HepG2 (cell line): ENCODE measurements at regions not wholly inside any gene's neighbourhood (a gene's known extent, or its start where the extent isn't known, plus 50 kb on each side); places are given as distances from the start of the nearest gene placed in this dataset.

Source experiments
- ATAC-seq: fragments of 200-7000 bp; cut with Tn5 transposase; 3 replicates; pipeline ENCODE4 v1.9.1; 2020; ENCODE audit warnings: mild to moderate bottlenecking, moderate library complexity
- BruUV-seq: library from RNA; stranded (reverse); fragments of 400-500 nt; replicated peaks from 2 replicates; lab custom pipeline; 2021; lab: Mats Ljungman, UMichigan
- CTCF ChIA-PET: fragments of 300-600 bp; formaldehyde crosslinking; extraction: SDS; loops from one replicate; lab custom pipeline; 2021; ENCODE audit warnings: low total read pairs, inconsistent platforms, low intra/inter-chr PET ratio; lab: Yijun Ruan, JAX
- POLR2A ChIA-PET: fragments of 350-600 bp; sonication (Branson Sonifier 250); formaldehyde crosslinking; loops from one replicate; lab custom pipeline; 2020; ENCODE audit warnings: antibody characterized with exemption, inconsistent platforms; lab: Yijun Ruan, JAX
- DNase-seq: peaks from one replicate; pipeline ENCODE4 v3.0.0-alpha.2; 2015; ENCODE audit warnings: low spot score
- FAIRE-seq: peaks from 3 replicates; lab custom pipeline; 2011; peaks lifted over from hg19 to GRCh38; lab: Jason Lieb, UNC
- H2AFZ ChIP-seq: one replicate; pipeline ENCODE4 v1.6.1; 2011; ENCODE audit warnings: low read length, inconsistent platforms
- H3K27ac ChIP-seq: fragments of 300-600 bp; 3 replicates; pipeline ENCODE4 v1.8.0; 2011; ENCODE audit warnings: mixed run types, mild to moderate bottlenecking, mixed read lengths, low read length, inconsistent platforms; ENCODE audit not compliant: insufficient read depth; ENCODE audit errors: extremely low read length
- H3K27me3 ChIP-seq, 2 experiments: fragments of 200-600 bp in 1 of 2; 2 replicates in 1 of 2; 3 replicates in 1 of 2; pipeline versions ENCODE4 v1.6.0 to v1.8.0; 2011; ENCODE audit warnings: low read length in 2 of 2, mild to moderate bottlenecking in 2 of 2, moderate library complexity in 2 of 2, inconsistent platforms in 1 of 2; ENCODE audit not compliant: insufficient read depth in 2 of 2, control insufficient read depth in 1 of 2
- H3K36me3 ChIP-seq, 2 experiments: fragments of 200-600 bp in 1 of 2; replicated peaks in 1 of 2; 2 replicates in 1 of 2; 3 replicates in 1 of 2; pipeline versions ENCODE4 v1.5.1 to v1.8.0; 2011; ENCODE audit warnings: low read length in 2 of 2, inconsistent platforms in 1 of 2; ENCODE audit not compliant: insufficient read depth in 2 of 2, control insufficient read depth in 1 of 2
- H3K4me1 ChIP-seq: 2 replicates; pipeline ENCODE4 v1.5.1; 2012; ENCODE audit warnings: low read length, inconsistent platforms; ENCODE audit not compliant: insufficient read depth
- H3K4me2 ChIP-seq: 2 replicates; pipeline ENCODE4 v1.6.0; 2011; ENCODE audit warnings: low read depth, low read length, inconsistent platforms
- H3K4me3 ChIP-seq, 3 experiments: fragments of 200-600 bp in 1 of 3; sonication (generic), shearing (Covaris generic) in 1 of 3; replicated peaks in 1 of 3; 2 replicates each; pipeline ENCODE4 v1.5.1; 2011 to 2016; ENCODE audit warnings: low read length in 3 of 3, inconsistent platforms in 2 of 3, low read depth in 2 of 3, mild to moderate bottlenecking in 2 of 3, control low read depth in 1 of 3, mixed read lengths in 1 of 3; ENCODE audit not compliant: insufficient read depth in 1 of 3
- H3K79me2 ChIP-seq: one replicate; pipeline ENCODE4 v1.6.1; 2011; ENCODE audit warnings: low read length, inconsistent platforms; ENCODE audit not compliant: insufficient read depth
- H3K9ac ChIP-seq: 2 replicates; pipeline ENCODE4 v1.6.0; 2011; ENCODE audit warnings: mild to moderate bottlenecking, low read depth, low read length, inconsistent platforms; ENCODE audit not compliant: insufficient read depth
- H3K9me3 ChIP-seq: 2 replicates; pipeline ENCODE4 v1.5.1; 2012; ENCODE audit warnings: mild to moderate bottlenecking, low read length
- H4K20me1 ChIP-seq: 2 replicates; pipeline ENCODE4 v1.6.0; 2011; ENCODE audit warnings: inconsistent platforms, mild to moderate bottlenecking, low read length, moderate library complexity; ENCODE audit not compliant: insufficient read depth
- CREB3 ChIP-seq: sonication (generic); formaldehyde crosslinking; IDR thresholded peaks from 2 replicates; pipeline ENCODE4 v1.5.0; 2020; ENCODE audit warnings: missing genetic modification reagents
- FOXA3 ChIP-seq: IDR thresholded peaks from 2 replicates; pipeline ENCODE4 v1.6.1; 2016; ENCODE audit warnings: missing genetic modification reagents, missing compliant biosample characterization
- GATA4 ChIP-seq: sonication (generic); IDR thresholded peaks from 2 replicates; pipeline ENCODE4 v1.6.1; 2016; ENCODE audit warnings: antibody characterized with exemption, low read depth, borderline replicate concordance
- IKZF1 ChIP-seq: fragments of 450-650 bp; IDR thresholded peaks from 2 replicates; pipeline ENCODE4 v1.7.1; 2016
- KLF11 ChIP-seq: IDR thresholded peaks from 2 replicates; pipeline ENCODE4 v1.6.1; 2016; ENCODE audit warnings: missing compliant biosample characterization
- SRSF4 ChIP-seq: fragments of 200-400 bp; formaldehyde crosslinking; IDR thresholded peaks from one replicate; pipeline ENCODE4 v1.6.1; 2018; ENCODE audit warnings: mild to moderate bottlenecking, low read depth, low read length, moderate library complexity; ENCODE audit not compliant: poor library complexity, severe bottlenecking
- ZBTB8A ChIP-seq: sonication (generic); formaldehyde crosslinking; IDR thresholded peaks from 2 replicates; pipeline ENCODE4 v1.4.0; 2020; ENCODE audit warnings: mild to moderate bottlenecking, low read depth, missing genetic modification reagents, borderline replicate concordance
- in situ Hi-C: cut with HindIII; loops from 2 replicates; pipeline ENCODE4 v1.10.0; 2017; ENCODE audit warnings: low pct_unique_long_range_greater_than_20kb; ENCODE audit not compliant: extremely low pct_ligation_motif_present
- intact Hi-C: fragments of 100-400 bp; cut with micrococcal nuclease; formaldehyde crosslinking; loops from one replicate; pipeline ENCODE4 v1.10.0; 2022; ENCODE audit not compliant: unreplicated experiment
- TF ChIP-seq, protein P1 (sequence below): IDR thresholded peaks from 2 replicates; pipeline ENCODE4 v1.6.1; 2012; ENCODE audit warnings: low read depth, low read length, improper control_type of control experiment
- TF ChIP-seq, protein P2 (sequence below): sonication (generic); formaldehyde crosslinking; IDR thresholded peaks from 2 replicates; pipeline ENCODE4 v1.5.0; 2020; ENCODE audit warnings: mild to moderate bottlenecking, missing genetic modification reagents, borderline replicate concordance
- TF ChIP-seq, protein P3 (sequence below): sonication (generic); formaldehyde crosslinking; IDR thresholded peaks from 2 replicates; pipeline ENCODE4 v1.4.0; 2020; ENCODE audit warnings: missing genetic modification reagents
- TF ChIP-seq, protein P4 (sequence below): sonication (generic); formaldehyde crosslinking; IDR thresholded peaks from 2 replicates; pipeline ENCODE4 v1.4.0; 2020; ENCODE audit warnings: mild to moderate bottlenecking, missing genetic modification reagents

DNA sequence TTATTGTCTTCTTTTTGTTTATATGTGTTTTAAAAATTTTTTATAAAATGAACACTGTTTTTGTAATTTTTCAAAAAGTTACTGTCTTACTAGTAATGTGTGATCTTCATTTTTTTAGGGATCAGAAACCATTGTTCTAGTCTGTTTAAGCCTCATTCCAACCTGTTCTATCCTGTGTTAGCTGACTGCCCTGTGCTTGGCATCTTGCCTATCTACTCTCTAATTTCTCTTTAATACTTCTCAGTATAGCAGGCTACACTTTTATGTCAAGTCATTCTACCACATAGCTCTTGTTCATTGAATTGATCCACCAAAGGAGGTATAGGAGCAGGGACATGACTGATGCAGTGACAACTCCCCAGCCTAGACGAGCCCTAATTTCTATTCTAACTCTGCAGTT lies 70.2 kb upstream of the PLS3 start (continued):
- TF ChIP-seq, protein P1, sequence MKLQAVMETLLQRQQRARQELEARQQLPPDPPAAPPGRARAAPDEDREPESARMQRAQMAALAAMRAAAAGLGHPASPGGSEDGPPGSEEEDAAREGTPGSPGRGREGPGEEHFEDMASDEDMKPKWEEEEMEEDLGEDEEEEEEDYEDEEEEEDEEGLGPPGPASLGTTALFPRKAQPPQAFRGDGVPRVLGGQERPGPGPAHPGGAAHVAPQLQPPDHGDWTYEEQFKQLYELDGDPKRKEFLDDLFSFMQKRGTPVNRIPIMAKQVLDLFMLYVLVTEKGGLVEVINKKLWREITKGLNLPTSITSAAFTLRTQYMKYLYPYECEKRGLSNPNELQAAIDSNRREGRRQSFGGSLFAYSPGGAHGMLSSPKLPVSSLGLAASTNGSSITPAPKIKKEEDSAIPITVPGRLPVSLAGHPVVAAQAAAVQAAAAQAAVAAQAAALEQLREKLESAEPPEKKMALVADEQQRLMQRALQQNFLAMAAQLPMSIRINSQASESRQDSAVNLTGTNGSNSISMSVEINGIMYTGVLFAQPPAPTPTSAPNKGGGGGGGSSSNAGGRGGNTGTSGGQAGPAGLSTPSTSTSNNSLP: no peak
- TF ChIP-seq ZBTB8A (CRISPR knock-in tag): no peak
- no peak for TF ChIP-seq KLF11 (CRISPR knock-in tag)
- TF ChIP-seq, protein P2, sequence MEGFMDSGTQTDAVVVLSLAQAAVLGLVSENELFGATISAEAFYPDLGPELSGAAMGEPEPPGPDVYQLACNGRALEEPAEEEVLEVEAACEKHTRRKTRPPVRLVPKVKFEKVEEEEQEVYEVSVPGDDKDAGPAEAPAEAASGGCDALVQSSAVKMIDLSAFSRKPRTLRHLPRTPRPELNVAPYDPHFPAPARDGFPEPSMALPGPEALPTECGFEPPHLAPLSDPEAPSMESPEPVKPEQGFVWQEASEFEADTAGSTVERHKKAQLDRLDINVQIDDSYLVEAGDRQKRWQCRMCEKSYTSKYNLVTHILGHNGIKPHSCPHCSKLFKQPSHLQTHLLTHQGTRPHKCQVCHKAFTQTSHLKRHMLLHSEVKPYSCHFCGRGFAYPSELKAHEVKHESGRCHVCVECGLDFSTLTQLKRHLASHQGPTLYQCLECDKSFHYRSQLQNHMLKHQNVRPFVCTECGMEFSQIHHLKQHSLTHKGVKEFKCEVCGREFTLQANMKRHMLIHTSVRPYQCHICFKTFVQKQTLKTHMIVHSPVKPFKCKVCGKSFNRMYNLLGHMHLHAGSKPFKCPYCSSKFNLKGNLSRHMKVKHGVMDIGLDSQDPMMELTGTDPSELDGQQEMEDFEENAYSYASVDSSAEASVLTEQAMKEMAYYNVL (CRISPR knock-in tag): no peak
- no peak for TF ChIP-seq SRSF4
- TF ChIP-seq IKZF1: no peak
- TF ChIP-seq FOXA3 (CRISPR knock-in tag): no peak
- TF ChIP-seq, protein P3, sequence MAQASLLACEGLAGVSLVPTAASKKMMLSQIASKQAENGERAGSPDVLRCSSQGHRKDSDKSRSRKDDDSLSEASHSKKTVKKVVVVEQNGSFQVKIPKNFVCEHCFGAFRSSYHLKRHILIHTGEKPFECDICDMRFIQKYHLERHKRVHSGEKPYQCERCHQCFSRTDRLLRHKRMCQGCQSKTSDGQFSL (CRISPR knock-in tag): no peak

GRCh38 chrX:115491766-115492165 lies 69.2 kb upstream of the PLS3 start:
- no peak for DNase-seq
- ChIA-PET POLR2A (no interaction called here), CTCF (no interaction called here)
- intact Hi-C loops (loop anchor here (5.0 to 10.0 kb wide), 2 partner anchors 97 to 474 kb away; partner anchors contain the start of gene IL13RA2), in situ Hi-C loops (no loop called here)
- H3K4me3 ChIP-seq: no peak overlapping the region
- no peak for FAIRE-seq
- H3K4me1 ChIP-seq: no peaks in the 10 kb centered on the region
- H3K9ac ChIP-seq: no peak overlapping the region
- no peaks in the 10 kb centered on the region for H4K20me1 ChIP-seq
- no TSS peak for BruUV-seq
- no peaks in the 10 kb centered on the region for H3K79me2 ChIP-seq
- no peaks in the 10 kb centered on the region for H3K9me3 ChIP-seq
- no peaks in the 10 kb centered on the region for H3K27me3 ChIP-seq
- ATAC-seq: no peak
- no peak overlapping the region for H3K27ac ChIP-seq
- H3K36me3 ChIP-seq: no peaks in the 10 kb centered on the region
- H3K4me2 ChIP-seq: no peak overlapping the region
- TF ChIP-seq GATA4: no peak
- TF ChIP-seq CREB3 (CRISPR knock-in tag): no peak
- TF ChIP-seq, protein P4, sequence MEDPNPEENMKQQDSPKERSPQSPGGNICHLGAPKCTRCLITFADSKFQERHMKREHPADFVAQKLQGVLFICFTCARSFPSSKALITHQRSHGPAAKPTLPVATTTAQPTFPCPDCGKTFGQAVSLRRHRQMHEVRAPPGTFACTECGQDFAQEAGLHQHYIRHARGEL (CRISPR knock-in tag): no peak
- no peak overlapping the region for H2AFZ ChIP-seq
